IMR-90 (cell line): ENCODE measurements at regions not wholly inside any gene's neighbourhood (a gene's known extent, or its start where the extent isn't known, plus 50 kb on each side); places are given as distances from the start of the nearest gene placed in this dataset.

ENCODE experiments used
- BHLHE40 ChIP-seq: fragments of 150-350 bp; IDR thresholded peaks from 2 replicates; pipeline ENCODE4 v1.6.1; 2016; ENCODE audit warnings: mild to moderate bottlenecking, low read depth, low read length
- CEBPB ChIP-seq: IDR thresholded peaks from 2 replicates; pipeline ENCODE4 v1.6.1; 2012; ENCODE audit warnings: low read depth, low read length, improper control_type of control experiment
- CHD1 ChIP-seq: IDR thresholded peaks from 2 replicates; pipeline ENCODE4 v1.6.1; 2012; ENCODE audit warnings: low read depth, low read length, improper control_type of control experiment
- CTCF ChIP-seq: conservative IDR thresholded peaks from 2 replicates; pipeline ENCODE4 v1.5.1; 2012; ENCODE audit warnings: mild to moderate bottlenecking, low read depth, low read length, improper control_type of control experiment
- ELK1 ChIP-seq: fragments of 150-350 bp; IDR thresholded peaks from 2 replicates; pipeline ENCODE4 v1.6.1; 2016; ENCODE audit warnings: low read depth, mild to moderate bottlenecking, low read length, moderate library complexity, borderline replicate concordance
- FOS ChIP-seq: fragments of 150-350 bp; IDR thresholded peaks from 2 replicates; pipeline ENCODE4 v1.6.1; 2016; ENCODE audit warnings: low read depth, low read length
- MAFK ChIP-seq: IDR thresholded peaks from 2 replicates; pipeline ENCODE4 v1.6.1; 2012; ENCODE audit warnings: low read depth, low read length, improper control_type of control experiment
- MAZ ChIP-seq: IDR thresholded peaks from 2 replicates; pipeline ENCODE4 v1.6.1; 2012; ENCODE audit warnings: low read depth, mild to moderate bottlenecking, low read length, improper control_type of control experiment, moderate library complexity, borderline replicate concordance
- MXI1 ChIP-seq: IDR thresholded peaks from 2 replicates; pipeline ENCODE4 v1.6.1; 2012; ENCODE audit warnings: low read depth, mild to moderate bottlenecking, low read length, moderate library complexity, borderline replicate concordance
- NFE2L2 ChIP-seq: fragments of 150-350 bp; IDR thresholded peaks from 2 replicates; pipeline ENCODE4 v1.6.1; 2016; ENCODE audit warnings: low read depth, mild to moderate bottlenecking, low read length
- POLR2A ChIP-seq: IDR thresholded peaks from 2 replicates; pipeline ENCODE4 v1.6.1; 2012; ENCODE audit warnings: mild to moderate bottlenecking, low read depth, low read length
- RAD21 ChIP-seq: IDR thresholded peaks from 2 replicates; pipeline ENCODE4 v1.6.1; 2012; ENCODE audit warnings: low read length, improper control_type of control experiment
- RCOR1 ChIP-seq: IDR thresholded peaks from 2 replicates; pipeline ENCODE4 v1.6.1; 2012; ENCODE audit warnings: mild to moderate bottlenecking, low read length, improper control_type of control experiment; ENCODE audit not compliant: insufficient replicate concordance
- RFX5 ChIP-seq: IDR thresholded peaks from 2 replicates; pipeline ENCODE4 v1.8.0; 2012; ENCODE audit warnings: low read depth, mild to moderate bottlenecking, low read length, moderate library complexity

GRCh38 chr1:106266786-106267185, 789.7 kb upstream of the PRMT6 start:
- TF ChIP-seq CEBPB (no peak), CTCF (no peak), CHD1 (no peak), BHLHE40 (no peak), RFX5 (no peak), POLR2A (no peak), FOS (no peak), RAD21 (no peak), MAFK (no peak), MXI1 (no peak), MAZ (no peak), RCOR1 (no peak), ELK1 (no peak), NFE2L2 (no peak)
